NCI-H1048 (cell line): ENCODE measurements at regions not wholly inside any gene's neighbourhood (a gene's known extent, or its start where the extent isn't known, plus 50 kb on each side); places are given as distances from the start of the nearest gene placed in this dataset.
"Not testable (repeated sequence)": the region's sequence is repeated elsewhere in the genome, so short reads cannot be mapped to it uniquely, and the experiment has no call there.

Source experiments
- DNase-seq: peaks from one replicate; lab custom pipeline; 2025; lab: John Stamatoyannopoulos, UW

- DNase-seq = no peak
These were observed 325.3 kb upstream of the SMIM21 start for GRCh38 chr18:75752740-75753263.

GRCh38 chr18:75745147-75745546 is 317.6 kb upstream of the SMIM21 start:
- no peak for DNase-seq

- no peak for DNase-seq
These were observed 315.0 kb upstream of the SMIM21 start for GRCh38 chr18:75742516-75742915.

GRCh38 chr18:75739682-75740081 is 312.2 kb upstream of the SMIM21 start:
- DNase-seq = no peak

GRCh38 chr18:75735291-75735690 is 307.8 kb upstream of the SMIM21 start:
- no peak for DNase-seq

GRCh38 chr18:75730249-75730648 is 302.7 kb upstream of the SMIM21 start:
- no peak for DNase-seq

GRCh38 chr18:75728621-75729020 is 301.1 kb upstream of the SMIM21 start:
- no peak for DNase-seq

GRCh38 chr18:75727456-75727855 is 300.0 kb upstream of the SMIM21 start:
- DNase-seq = peak; percentile 29

GRCh38 chr18:75723521-75724340 is 296.2 kb upstream of the SMIM21 start:
- no peak for DNase-seq

GRCh38 chr18:75714766-75715165 is 287.3 kb upstream of the SMIM21 start:
- no peak for DNase-seq

- not testable (repeated sequence) for DNase-seq
These were observed 284.8 kb upstream of the SMIM21 start for GRCh38 chr18:75712124-75712867.

GRCh38 chr18:75700561-75700960 is 273.1 kb upstream of the SMIM21 start:
- no peak for DNase-seq

GRCh38 chr18:75698861-75699260 is 271.4 kb upstream of the SMIM21 start:
- DNase-seq = no peak

- DNase-seq = no peak
These were observed 270.0 kb upstream of the SMIM21 start for GRCh38 chr18:75697493-75697892.

GRCh38 chr18:75696391-75696790 is 268.9 kb upstream of the SMIM21 start:
- no peak for DNase-seq

GRCh38 chr18:75694292-75694691 is 266.8 kb upstream of the SMIM21 start:
- no peak for DNase-seq

- no peak for DNase-seq
These were observed 264.0 kb upstream of the SMIM21 start for GRCh38 chr18:75691483-75691882.

- not testable (repeated sequence) for DNase-seq
These were observed 262.8 kb upstream of the SMIM21 start for GRCh38 chr18:75690283-75690682.

- DNase-seq = no peak
These were observed 260.1 kb upstream of the SMIM21 start for GRCh38 chr18:75687626-75688025.

- no peak for DNase-seq
These were observed 255.9 kb upstream of the SMIM21 start for GRCh38 chr18:75683426-75683825.

GRCh38 chr18:75681538-75682115 is 254.1 kb upstream of the SMIM21 start:
- no peak for DNase-seq

GRCh38 chr18:75679331-75679730 is 251.8 kb upstream of the SMIM21 start:
- DNase-seq = no peak

- no peak for DNase-seq
These were observed 251.1 kb upstream of the SMIM21 start for GRCh38 chr18:75678627-75679026.
